ENCODE measurements at regions not wholly inside any gene's neighbourhood (a gene's known extent, or its start where the extent isn't known, plus 50 kb on each side); places are given as distances from the start of the nearest gene placed in this dataset.
"Not testable (repeated sequence)": the region's sequence is repeated elsewhere in the genome, so short reads cannot be mapped to it uniquely, and the experiment has no call there.

GRCh38 chr3:178310949-178311348, 225.3 kb upstream of the KCNMB2 start:
- no peak for DNase-seq

- no peak for DNase-seq
Observed at GRCh38 chr3:178313716-178314115, 222.5 kb upstream of the KCNMB2 start.

- DNase-seq, result no peak
Observed at GRCh38 chr3:178318340-178318739, 217.9 kb upstream of the KCNMB2 start.

- DNase-seq, result no peak
Observed at GRCh38 chr3:178318941-178319816, 217.1 kb upstream of the KCNMB2 start.

GRCh38 chr3:178320456-178321351, 215.5 kb upstream of the KCNMB2 start:
- DNase-seq, result no peak

- no peak for DNase-seq
Observed at GRCh38 chr3:178324356-178324755, 211.9 kb upstream of the KCNMB2 start.

- DNase-seq, result no peak
Observed at GRCh38 chr3:178325330-178325729, 210.9 kb upstream of the KCNMB2 start.

GRCh38 chr3:178329936-178330335, 206.3 kb upstream of the KCNMB2 start:
- DNase-seq, result no peak

GRCh38 chr3:178334239-178334638, 202.0 kb upstream of the KCNMB2 start:
- DNase-seq, result no peak

- DNase-seq, result no peak
Observed at GRCh38 chr3:178336336-178336735, 199.9 kb upstream of the KCNMB2 start.

- DNase-seq, result no peak
Observed at GRCh38 chr3:178340506-178340905, 195.7 kb upstream of the KCNMB2 start.

- no peak for DNase-seq
Observed at GRCh38 chr3:178341636-178342035, 194.6 kb upstream of the KCNMB2 start.

- no peak for DNase-seq
Observed at GRCh38 chr3:178342111-178342510, 194.1 kb upstream of the KCNMB2 start.

- DNase-seq, result no peak
Observed at GRCh38 chr3:178343433-178344038, 192.7 kb upstream of the KCNMB2 start.

GRCh38 chr3:178345944-178346343, 190.3 kb upstream of the KCNMB2 start:
- DNase-seq, result no peak

GRCh38 chr3:178348561-178349217, 187.5 kb upstream of the KCNMB2 start:
- not testable (repeated sequence) for DNase-seq

- not testable (repeated sequence) for DNase-seq
Observed at GRCh38 chr3:178349218-178349596, 187.0 kb upstream of the KCNMB2 start.

GRCh38 chr3:178350763-178351162, 185.5 kb upstream of the KCNMB2 start:
- no peak for DNase-seq

GRCh38 chr3:178352326-178353005, 183.8 kb upstream of the KCNMB2 start:
- DNase-seq, result no peak

GRCh38 chr3:178353006-178353694, 183.1 kb upstream of the KCNMB2 start:
- DNase-seq, result no peak

- DNase-seq, result no peak
Observed at GRCh38 chr3:178359728-178360127, 176.5 kb upstream of the KCNMB2 start.

GRCh38 chr3:178363048-178363447, 173.2 kb upstream of the KCNMB2 start:
- not testable (repeated sequence) for DNase-seq
